WTC11 (cell line): ENCODE measurements at regions not wholly inside any gene's neighbourhood (a gene's known extent, or its start where the extent isn't known, plus 50 kb on each side); places are given as distances from the start of the nearest gene placed in this dataset.

ENCODE experiments used
- ARID4B ChIP-seq: sonication (generic); formaldehyde crosslinking; IDR thresholded peaks from 2 replicates; pipeline ENCODE4 v1.8.0; 2023; ENCODE audit warnings: missing genetic modification reagents, mild to moderate bottlenecking, borderline replicate concordance
- ATF2 ChIP-seq: sonication (generic); formaldehyde crosslinking; IDR thresholded peaks from 2 replicates; pipeline ENCODE4 v1.8.1; 2022; ENCODE audit warnings: low read depth, missing genetic modification reagents, borderline replicate concordance
- CREM ChIP-seq: sonication (generic); formaldehyde crosslinking; IDR thresholded peaks from 2 replicates; pipeline ENCODE4 v1.8.1; 2022; ENCODE audit warnings: mild to moderate bottlenecking, missing genetic modification reagents, moderate library complexity
- CTCF ChIP-seq: fragments of 200-600 bp; IDR thresholded peaks from 2 replicates; pipeline ENCODE4 v1.8.0; 2022; ENCODE audit warnings: antibody characterized with exemption
- E2F1 ChIP-seq: sonication (generic); formaldehyde crosslinking; IDR thresholded peaks from 2 replicates; pipeline ENCODE4 v1.8.0; 2022; ENCODE audit warnings: mild to moderate bottlenecking, missing genetic modification reagents
- KAT7 ChIP-seq: sonication (generic); formaldehyde crosslinking; IDR thresholded peaks from 2 replicates; pipeline ENCODE4 v1.8.1; 2023; ENCODE audit warnings: missing genetic modification reagents, mild to moderate bottlenecking, borderline replicate concordance
- NFE2L1 ChIP-seq: sonication (generic); formaldehyde crosslinking; IDR thresholded peaks from 2 replicates; pipeline ENCODE4 v1.8.1; 2023; ENCODE audit warnings: missing genetic modification reagents
- SP1 ChIP-seq: sonication (generic); formaldehyde crosslinking; conservative IDR thresholded peaks from 2 replicates; pipeline ENCODE4 v1.8.1; 2022; ENCODE audit warnings: missing genetic modification reagents
- ZMAT4 ChIP-seq: fragments of 250-450 bp; sonication (Bioruptor Pico); IDR thresholded peaks from 2 replicates; pipeline ENCODE4 v1.9.0; 2021; ENCODE audit warnings: mild to moderate bottlenecking
- ZNF317 ChIP-seq: sonication (generic); formaldehyde crosslinking; IDR thresholded peaks from 2 replicates; pipeline ENCODE4 v1.8.1; 2023; ENCODE audit warnings: low read depth, mild to moderate bottlenecking, moderate library complexity, missing genetic modification reagents, borderline replicate concordance
- TF ChIP-seq, protein P1 (sequence below): sonication (generic); formaldehyde crosslinking; IDR thresholded peaks from 2 replicates; pipeline ENCODE4 v1.8.1; 2023; ENCODE audit warnings: mild to moderate bottlenecking, missing genetic modification reagents

DNA sequence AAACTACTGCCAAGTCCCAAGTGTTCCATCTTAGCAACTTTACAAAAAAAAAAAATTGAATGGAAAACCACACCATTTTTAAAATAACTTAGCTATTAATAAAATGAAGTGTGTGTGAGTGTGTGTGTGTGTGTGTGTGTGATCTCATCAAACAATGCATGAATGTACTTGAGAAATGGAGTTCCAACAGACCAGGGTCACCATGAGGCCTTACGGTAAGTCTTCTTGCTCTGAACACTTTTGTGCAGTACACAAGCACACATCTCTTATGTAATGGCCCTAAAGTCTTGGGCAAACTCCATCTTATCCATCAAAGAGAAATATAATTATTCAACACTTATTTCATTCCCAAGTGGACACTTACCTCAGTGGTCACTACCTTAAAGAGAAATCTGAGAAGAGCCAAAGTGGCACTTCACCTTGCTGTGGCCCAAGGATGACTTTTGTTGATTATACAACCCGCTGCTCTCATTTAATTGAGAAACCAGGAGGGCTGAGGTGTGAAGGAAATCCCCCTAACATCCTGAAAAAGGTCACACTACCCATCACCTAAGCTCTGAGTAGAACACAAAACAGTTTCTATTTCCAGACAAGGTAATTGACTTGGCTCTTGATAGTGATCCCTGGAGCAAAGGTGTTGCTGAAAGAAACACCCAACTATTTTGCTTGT, 96.5 kb upstream of the PRDX4 start:
- TF ChIP-seq SP1 (CRISPR knock-in tag) (no peak), ZMAT4 (CRISPR knock-in tag) (no peak), CTCF (no peak), E2F1 (CRISPR knock-in tag) (no peak), ATF2 (CRISPR knock-in tag) (no peak), NFE2L1 (CRISPR knock-in tag) (no peak), CREM (no peak), KAT7 (no peak), ARID4B (no peak), ZNF317 (no peak)
- TF ChIP-seq, protein P1, sequence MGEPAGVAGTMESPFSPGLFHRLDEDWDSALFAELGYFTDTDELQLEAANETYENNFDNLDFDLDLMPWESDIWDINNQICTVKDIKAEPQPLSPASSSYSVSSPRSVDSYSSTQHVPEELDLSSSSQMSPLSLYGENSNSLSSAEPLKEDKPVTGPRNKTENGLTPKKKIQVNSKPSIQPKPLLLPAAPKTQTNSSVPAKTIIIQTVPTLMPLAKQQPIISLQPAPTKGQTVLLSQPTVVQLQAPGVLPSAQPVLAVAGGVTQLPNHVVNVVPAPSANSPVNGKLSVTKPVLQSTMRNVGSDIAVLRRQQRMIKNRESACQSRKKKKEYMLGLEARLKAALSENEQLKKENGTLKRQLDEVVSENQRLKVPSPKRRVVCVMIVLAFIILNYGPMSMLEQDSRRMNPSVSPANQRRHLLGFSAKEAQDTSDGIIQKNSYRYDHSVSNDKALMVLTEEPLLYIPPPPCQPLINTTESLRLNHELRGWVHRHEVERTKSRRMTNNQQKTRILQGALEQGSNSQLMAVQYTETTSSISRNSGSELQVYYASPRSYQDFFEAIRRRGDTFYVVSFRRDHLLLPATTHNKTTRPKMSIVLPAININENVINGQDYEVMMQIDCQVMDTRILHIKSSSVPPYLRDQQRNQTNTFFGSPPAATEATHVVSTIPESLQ (CRISPR knock-in tag): no peak
